A549 (cell line): ENCODE measurements at regions not wholly inside any gene's neighbourhood (a gene's known extent, or its start where the extent isn't known, plus 50 kb on each side); places are given as distances from the start of the nearest gene placed in this dataset.

ENCODE experiments used
- CEBPB ChIP-seq, 2 experiments: fragments of >200 bp in 1 of 2; sonication (Bioruptor Twin) in 1 of 2; formaldehyde crosslinking in 1 of 2; IDR thresholded peaks; 2 replicates each; pipeline ENCODE4 v1.6.1; 2012 to 2016
- CHD2 ChIP-seq: fragments of 150-350 bp; IDR thresholded peaks from 2 replicates; pipeline ENCODE4 v1.6.1; 2014; ENCODE audit warnings: low read length; ENCODE audit not compliant: partially characterized antibody
- CTCF ChIP-seq: fragments of >200 bp; sonication (Bioruptor Twin); formaldehyde crosslinking; IDR thresholded peaks from 3 replicates; pipeline ENCODE4 v1.5.1; 2016
- HDAC2 ChIP-seq: fragments of 200-600 bp; sonication (generic); IDR thresholded peaks from 2 replicates; pipeline ENCODE4 v1.6.1; 2016
- MAZ ChIP-seq: fragments of 150-350 bp; IDR thresholded peaks from 2 replicates; pipeline ENCODE4 v1.6.1; 2014; ENCODE audit warnings: antibody characterized with exemption, low read depth, low read length, borderline replicate concordance
- POLR2A ChIP-seq: IDR thresholded peaks from 2 replicates; pipeline ENCODE4 v1.6.1; 2012; ENCODE audit warnings: mild to moderate bottlenecking, low read length
- RAD21 ChIP-seq, 2 experiments: fragments of >200 bp in 1 of 2; sonication (Bioruptor Twin) in 1 of 2; formaldehyde crosslinking in 1 of 2; IDR thresholded peaks in 1 of 2; conservative IDR thresholded peaks in 1 of 2; 2 replicates in 1 of 2; 3 replicates in 1 of 2; pipeline ENCODE4 v1.6.1; 2012 to 2018; ENCODE audit warnings: inconsistent platforms in 1 of 2

- no peak for TF ChIP-seq CTCF
- no peak for TF ChIP-seq CHD2
- TF ChIP-seq RAD21 (conservative IDR thresholded peaks at IDR 0.05 in 1 of 2, IDR thresholded peaks at IDR 0.05 in 1 of 2): no peak
- TF ChIP-seq CEBPB (IDR thresholded peaks at IDR 0.05): no peak
- no peak for TF ChIP-seq POLR2A
- TF ChIP-seq HDAC2: no peak
- no peak for TF ChIP-seq MAZ
These were observed 620.2 kb upstream of the NETO1 start for GRCh38 chr18:73487966-73488365.
